DND-41 (cell line): ENCODE measurements at regions not wholly inside any gene's neighbourhood (a gene's known extent, or its start where the extent isn't known, plus 50 kb on each side); places are given as distances from the start of the nearest gene placed in this dataset.

ENCODE experiments used
- CTCF ChIP-seq: IDR thresholded peaks from 2 replicates; pipeline ENCODE4 v1.5.1; 2012; ENCODE audit warnings: borderline replicate concordance, low read length, moderate library complexity, mild to moderate bottlenecking; ENCODE audit not compliant: poor library complexity, severe bottlenecking; ENCODE audit errors: extremely low read depth
- EZH2 ChIP-seq: IDR thresholded peaks from 3 replicates; pipeline ENCODE4 v1.6.1; 2012; ENCODE audit warnings: borderline replicate concordance, low read depth, mild to moderate bottlenecking, moderate library complexity, low read length, inconsistent platforms; ENCODE audit not compliant: severe bottlenecking

GRCh38 chr6:80478030-80478429 lies 371.6 kb downstream of the BCKDHB start:
- no peak for TF ChIP-seq CTCF
- no peak for TF ChIP-seq EZH2
